DOHH2 (cell line): ENCODE measurements at regions not wholly inside any gene's neighbourhood (a gene's known extent, or its start where the extent isn't known, plus 50 kb on each side); places are given as distances from the start of the nearest gene placed in this dataset.

ENCODE experiments used
- H3F3A ChIP-seq: fragments of 200-600 bp; sonication (generic), shearing (Covaris generic); 2 replicates; pipeline ENCODE4 v1.6.0; 2016; ENCODE audit warnings: antibody characterized with exemption, mild to moderate bottlenecking; ENCODE audit not compliant: control insufficient read depth, insufficient read depth
- H3K27ac ChIP-seq: fragments of 200-600 bp; sonication (generic); 2 replicates; pipeline ENCODE4 v1.5.1; 2014; ENCODE audit warnings: low read depth, mild to moderate bottlenecking, low read length, moderate library complexity
- H3K27me3 ChIP-seq: fragments of 200-600 bp; sonication (generic); 2 replicates; pipeline ENCODE4 v1.6.1; 2014; ENCODE audit warnings: mild to moderate bottlenecking, low read length, mixed read lengths; ENCODE audit not compliant: control insufficient read depth
- H3K36me3 ChIP-seq: fragments of 200-600 bp; sonication (generic); 2 replicates; pipeline ENCODE4 v1.6.1; 2014; ENCODE audit warnings: mild to moderate bottlenecking, low read length, moderate library complexity, mixed read lengths; ENCODE audit not compliant: control insufficient read depth
- H3K4me1 ChIP-seq: fragments of 200-600 bp; sonication (generic); 2 replicates; pipeline ENCODE4 v1.6.1; 2014; ENCODE audit warnings: mild to moderate bottlenecking, low read length, mixed read lengths; ENCODE audit not compliant: control insufficient read depth
- H3K4me2 ChIP-seq: fragments of 200-600 bp; sonication (generic); 2 replicates; pipeline ENCODE4 v1.6.0; 2014; ENCODE audit warnings: mild to moderate bottlenecking, low read length, moderate library complexity
- H3K4me3 ChIP-seq: fragments of 200-600 bp; sonication (generic); 2 replicates; pipeline ENCODE4 v1.5.1; 2014; ENCODE audit warnings: mild to moderate bottlenecking, low read length, mixed read lengths
- H3K79me2 ChIP-seq: fragments of 200-600 bp; sonication (generic); 2 replicates; pipeline ENCODE4 v1.6.1; 2014; ENCODE audit warnings: mild to moderate bottlenecking, low read length, mixed read lengths; ENCODE audit not compliant: control insufficient read depth
- H3K9me2 ChIP-seq: fragments of 200-600 bp; sonication (generic); replicated peaks from 2 replicates; pipeline ENCODE4 v1.6.1; 2014; ENCODE audit warnings: mild to moderate bottlenecking, low read length, mixed read lengths; ENCODE audit not compliant: control insufficient read depth
- H3K9me3 ChIP-seq: fragments of 200-600 bp; sonication (generic); 2 replicates; pipeline ENCODE4 v1.6.1; 2014; ENCODE audit warnings: antibody characterized with exemption, low read length, mixed read lengths; ENCODE audit not compliant: control insufficient read depth, insufficient read depth
- H4K20me1 ChIP-seq: fragments of 200-600 bp; sonication (generic); 2 replicates; pipeline ENCODE4 v1.6.0; 2014; ENCODE audit warnings: low read depth, mild to moderate bottlenecking, antibody characterized with exemption, low read length, moderate library complexity; ENCODE audit not compliant: control insufficient read depth, insufficient read depth
- EZH2phosphoT487 ChIP-seq: fragments of 200-600 bp; sonication (generic); IDR thresholded peaks from 2 replicates; pipeline ENCODE4 v1.6.1; 2017; ENCODE audit warnings: borderline replicate concordance, mild to moderate bottlenecking, antibody characterized with exemption, low read length, moderate library complexity, mixed read lengths
- TF ChIP-seq, protein P1 (sequence below): fragments of 200-600 bp; sonication (generic); IDR thresholded peaks from one replicate; pipeline ENCODE4 v1.5.1; 2014; ENCODE audit warnings: antibody characterized with exemption, mild to moderate bottlenecking, low read depth, low read length; ENCODE audit not compliant: poor library complexity, severe bottlenecking

GRCh38 chr3:87350367-87351199, 74.2 kb upstream of the POU1F1 start:
- Histone ChIP-seq H3K4me1 (no peaks in the 10 kb centered on the region), H3F3A (no peaks in the 10 kb centered on the region), H3K36me3 (no peaks in the 10 kb centered on the region), H3K27ac (no peak overlapping the region), H3K4me2 (no peak overlapping the region), H3K9me3 (0 out of 2 replicates have a peak, but pooled peaks cover 3% of the 10 kb centered on the region), H3K79me2 (no peaks in the 10 kb centered on the region), H3K27me3 (no peaks in the 10 kb centered on the region), H4K20me1 (no peaks in the 10 kb centered on the region), H3K4me3 (no peak overlapping the region), H3K9me2 (no peaks in the 10 kb centered on the region)
- TF ChIP-seq EZH2phosphoT487: no peak
- TF ChIP-seq, protein P1, sequence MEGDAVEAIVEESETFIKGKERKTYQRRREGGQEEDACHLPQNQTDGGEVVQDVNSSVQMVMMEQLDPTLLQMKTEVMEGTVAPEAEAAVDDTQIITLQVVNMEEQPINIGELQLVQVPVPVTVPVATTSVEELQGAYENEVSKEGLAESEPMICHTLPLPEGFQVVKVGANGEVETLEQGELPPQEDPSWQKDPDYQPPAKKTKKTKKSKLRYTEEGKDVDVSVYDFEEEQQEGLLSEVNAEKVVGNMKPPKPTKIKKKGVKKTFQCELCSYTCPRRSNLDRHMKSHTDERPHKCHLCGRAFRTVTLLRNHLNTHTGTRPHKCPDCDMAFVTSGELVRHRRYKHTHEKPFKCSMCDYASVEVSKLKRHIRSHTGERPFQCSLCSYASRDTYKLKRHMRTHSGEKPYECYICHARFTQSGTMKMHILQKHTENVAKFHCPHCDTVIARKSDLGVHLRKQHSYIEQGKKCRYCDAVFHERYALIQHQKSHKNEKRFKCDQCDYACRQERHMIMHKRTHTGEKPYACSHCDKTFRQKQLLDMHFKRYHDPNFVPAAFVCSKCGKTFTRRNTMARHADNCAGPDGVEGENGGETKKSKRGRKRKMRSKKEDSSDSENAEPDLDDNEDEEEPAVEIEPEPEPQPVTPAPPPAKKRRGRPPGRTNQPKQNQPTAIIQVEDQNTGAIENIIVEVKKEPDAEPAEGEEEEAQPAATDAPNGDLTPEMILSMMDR: peak; percentile 78

DNA sequence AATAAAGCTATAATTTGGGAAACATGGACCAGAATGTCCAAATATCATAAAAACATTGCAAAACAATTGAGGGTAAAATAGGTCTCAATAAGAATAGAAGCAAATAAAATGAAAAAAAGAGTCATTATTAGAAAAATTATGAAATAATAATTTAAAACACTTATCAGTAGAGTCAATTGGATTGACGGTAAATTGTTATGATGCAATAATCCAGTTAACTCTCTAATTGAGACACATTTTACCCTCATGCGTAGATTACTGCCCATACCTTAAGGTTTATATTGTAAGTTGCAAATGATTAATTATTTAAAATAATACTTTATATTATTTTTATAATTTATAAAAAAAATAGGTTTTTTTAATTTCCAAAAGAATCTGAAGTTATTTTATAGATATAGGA, 73.4 kb upstream of the POU1F1 start:
- H3K27ac ChIP-seq: no peak overlapping the region
- no peaks in the 10 kb centered on the region for H3K27me3 ChIP-seq
- H3K9me3 ChIP-seq: no peaks in the 10 kb centered on the region
- TF ChIP-seq EZH2phosphoT487: no peak
- TF ChIP-seq, protein P1: no peak
- H4K20me1 ChIP-seq: no peaks in the 10 kb centered on the region
- no peaks in the 10 kb centered on the region for H3K9me2 ChIP-seq
- H3K4me2 ChIP-seq: no peak overlapping the region
- H3K4me3 ChIP-seq: no peak overlapping the region
- no peaks in the 10 kb centered on the region for H3F3A ChIP-seq
- H3K79me2 ChIP-seq: no peaks in the 10 kb centered on the region
- no peaks in the 10 kb centered on the region for H3K36me3 ChIP-seq
- no peaks in the 10 kb centered on the region for H3K4me1 ChIP-seq

- Histone ChIP-seq H3K9me3 (no peaks in the 10 kb centered on the region), H3K4me1 (no peaks in the 10 kb centered on the region), H3K27ac (no peak overlapping the region), H3F3A (no peaks in the 10 kb centered on the region), H3K4me2 (no peak overlapping the region), H3K4me3 (no peak overlapping the region), H3K79me2 (no peaks in the 10 kb centered on the region), H3K27me3 (no peaks in the 10 kb centered on the region), H4K20me1 (no peaks in the 10 kb centered on the region), H3K9me2 (no peaks in the 10 kb centered on the region), H3K36me3 (no peaks in the 10 kb centered on the region)
- no peak for TF ChIP-seq EZH2phosphoT487
- TF ChIP-seq, protein P1: no peak
Observed at GRCh38 chr3:87336761-87337160, 60.4 kb upstream of the POU1F1 start.
